ENCODE measurements at regions not wholly inside any gene's neighbourhood (a gene's known extent, or its start where the extent isn't known, plus 50 kb on each side); places are given as distances from the start of the nearest gene placed in this dataset.

GRCh38 chr7:79787623-79788022 is 334.2 kb upstream of the MAGI2 start:
- TF ChIP-seq RAD21 (IDR thresholded peaks at IDR 0.05; ENCODE audit: low read depth) (no peak), MAX (IDR thresholded peaks at IDR 0.05) (no peak), USF1 (IDR thresholded peaks at IDR 0.05) (no peak), REST (IDR thresholded peaks at IDR 0.05; ENCODE audit: low read depth) (no peak), TAF1 (IDR thresholded peaks at IDR 0.05; ENCODE audit: low read depth) (no peak), CREB1 (IDR thresholded peaks at IDR 0.05; ENCODE audit: low read depth) (no peak), EGR1 (IDR thresholded peaks at IDR 0.05) (no peak)

Data from Ishikawa (cell line).